ENCODE measurements at regions not wholly inside any gene's neighbourhood (a gene's known extent, or its start where the extent isn't known, plus 50 kb on each side); places are given as distances from the start of the nearest gene placed in this dataset.
"Not testable (repeated sequence)": the region's sequence is repeated elsewhere in the genome, so short reads cannot be mapped to it uniquely, and the experiment has no call there.

DNA sequence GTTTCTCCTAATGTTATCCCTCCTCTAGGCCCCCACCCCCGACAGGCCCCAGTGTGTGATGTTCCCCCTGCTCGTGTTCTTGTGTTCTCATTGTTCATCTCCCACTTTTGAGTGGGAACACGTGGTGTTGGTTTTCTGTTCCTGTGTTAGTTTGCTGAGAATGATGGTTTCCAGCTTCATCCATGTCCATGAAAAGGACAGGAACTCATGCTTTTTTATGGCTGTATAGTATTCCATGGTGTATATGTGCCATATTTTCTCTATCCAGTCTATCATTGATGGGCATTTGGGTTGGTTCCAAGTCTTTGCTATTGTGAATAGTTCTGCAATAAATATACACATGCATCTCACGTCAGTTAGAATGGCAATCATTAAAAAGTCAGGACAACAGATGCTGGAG, 305.9 kb downstream of the MED10 start:
- not testable (repeated sequence) for H3K27ac ChIP-seq (ENCODE audit: low read depth, low read length); H3K27me3 ChIP-seq (ENCODE audit: control insufficient read depth, insufficient read depth, low read length); H3K36me3 ChIP-seq (ENCODE audit: control insufficient read depth, insufficient read depth, low read length); H3K9ac ChIP-seq (ENCODE audit: low read length); H3K4me3 ChIP-seq (ENCODE audit: low read depth, low read length); H3K4me1 ChIP-seq (ENCODE audit: control insufficient read depth, insufficient read depth, low read length); H3K9me3 ChIP-seq (ENCODE audit: control insufficient read depth, insufficient read depth, low read depth, low read length)

DNA sequence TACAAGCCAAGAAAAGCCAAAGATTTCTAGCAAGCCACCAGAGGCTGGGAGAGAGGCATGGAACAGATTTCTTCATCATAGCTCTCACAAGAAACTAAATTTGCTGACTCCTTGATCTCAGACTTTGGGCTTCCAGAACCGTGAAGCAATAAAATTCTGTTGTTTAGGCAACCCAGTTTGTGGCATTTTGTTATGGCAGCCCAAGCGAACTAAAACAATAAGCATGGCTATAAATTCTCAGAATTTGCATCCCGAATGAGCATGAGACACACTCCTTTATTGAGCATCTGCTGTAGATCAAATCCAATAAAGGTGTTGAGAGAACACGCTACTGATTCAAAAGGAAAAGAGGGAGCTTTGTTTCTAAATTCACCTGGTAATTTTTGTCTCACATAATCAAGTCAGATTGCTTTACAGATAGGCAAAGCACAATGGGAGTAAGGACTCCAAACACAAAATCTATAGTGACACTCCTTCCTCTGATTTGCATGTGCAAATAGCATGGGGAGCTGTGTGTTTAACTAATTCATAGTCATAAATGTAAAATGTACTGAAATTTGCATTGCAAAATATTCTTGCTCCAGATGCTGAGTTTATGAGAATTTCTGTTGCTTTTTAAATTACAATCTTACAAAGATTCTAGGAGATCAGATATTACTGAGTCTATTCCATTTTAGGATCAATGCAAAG, 308.7 kb downstream of the MED10 start:
- no peak overlapping the region for H3K27ac ChIP-seq (ENCODE audit: low read depth, low read length)
- no peaks in the 10 kb centered on the region for H3K27me3 ChIP-seq (ENCODE audit: control insufficient read depth, insufficient read depth, low read length)
- no peak overlapping the region for H3K9ac ChIP-seq (ENCODE audit: low read length)
- H3K36me3 ChIP-seq (ENCODE audit: control insufficient read depth, insufficient read depth, low read length) = no peaks in the 10 kb centered on the region
- 0 out of 2 replicates have a peak, but pooled peaks cover 3% of the 10 kb centered on the region for H3K9me3 ChIP-seq (ENCODE audit: control insufficient read depth, insufficient read depth, low read depth, low read length)
- no peak overlapping the region for H3K4me3 ChIP-seq (ENCODE audit: low read depth, low read length)
- peaks cover 9% of the 10 kb centered on the region; the same call in 1 of the 2 replicates for H3K4me1 ChIP-seq (ENCODE audit: control insufficient read depth, insufficient read depth, low read length)

DNA sequence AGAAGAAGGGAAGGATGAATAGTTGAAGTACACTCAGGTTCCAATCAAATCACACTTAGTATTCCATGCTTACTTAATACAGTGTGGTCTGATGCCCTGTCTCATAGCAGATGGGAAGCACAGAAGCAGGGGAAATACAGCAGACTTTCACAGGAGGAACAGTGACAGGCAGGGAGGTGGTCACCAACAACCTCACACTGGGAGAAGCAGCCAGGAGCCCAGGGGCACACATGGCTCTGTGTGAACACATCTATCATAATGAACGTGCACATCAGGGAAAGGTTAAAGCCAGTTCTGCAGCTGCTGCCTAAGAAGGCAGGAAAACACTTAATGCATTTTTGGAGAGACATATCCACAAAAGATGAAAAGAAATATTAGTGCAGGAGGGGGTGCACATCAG, 312.3 kb downstream of the MED10 start:
- Histone ChIP-seq H3K27ac (ENCODE audit: low read depth, low read length) (no peak overlapping the region), H3K4me1 (ENCODE audit: control insufficient read depth, insufficient read depth, low read length) (peaks cover 9% of the 10 kb centered on the region; the same call in 1 of the 2 replicates), H3K9me3 (ENCODE audit: control insufficient read depth, insufficient read depth, low read depth, low read length) (0 out of 2 replicates have a peak, but pooled peaks cover 3% of the 10 kb centered on the region), H3K27me3 (ENCODE audit: control insufficient read depth, insufficient read depth, low read length) (no peaks in the 10 kb centered on the region), H3K36me3 (ENCODE audit: control insufficient read depth, insufficient read depth, low read length) (no peaks in the 10 kb centered on the region), H3K4me3 (ENCODE audit: low read depth, low read length) (no peak overlapping the region), H3K9ac (ENCODE audit: low read length) (no peak overlapping the region)

DNA sequence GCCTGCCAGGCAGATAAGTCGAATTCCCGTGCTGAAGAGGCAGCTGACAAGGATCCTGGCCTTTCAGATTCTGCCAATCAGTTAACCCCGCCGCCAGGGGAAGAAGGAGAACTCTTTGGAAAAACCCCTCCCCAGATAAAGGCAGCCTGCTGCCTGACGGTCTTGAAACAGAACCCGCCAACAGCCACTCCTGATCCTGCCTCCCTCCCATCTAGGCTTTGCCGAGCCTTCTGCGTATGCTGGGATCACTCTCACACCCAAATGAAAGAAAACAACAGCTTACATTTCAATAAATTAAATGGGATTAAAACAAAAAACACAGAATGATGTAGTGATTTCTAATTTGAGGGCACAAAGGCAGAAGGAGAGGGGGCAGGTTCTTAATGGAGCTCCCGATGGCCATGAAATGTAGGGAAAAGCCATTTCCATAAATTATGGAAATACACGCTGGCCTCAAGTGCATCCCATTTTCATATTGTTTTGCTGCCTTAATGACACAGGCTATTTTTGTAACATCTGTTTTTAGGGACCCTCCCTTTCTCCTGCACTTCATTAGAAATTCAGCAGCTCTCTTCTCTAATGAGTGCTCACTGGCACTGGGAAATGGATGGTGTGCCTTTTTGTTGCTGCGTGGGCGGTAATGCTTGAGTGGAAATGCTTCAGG, 319.1 kb downstream of the MED10 start:
- Histone ChIP-seq H3K4me3 (ENCODE audit: low read depth, low read length) (no peak overlapping the region), H3K27me3 (ENCODE audit: control insufficient read depth, insufficient read depth, low read length) (no peaks in the 10 kb centered on the region), H3K36me3 (ENCODE audit: control insufficient read depth, insufficient read depth, low read length) (no peaks in the 10 kb centered on the region), H3K9me3 (ENCODE audit: control insufficient read depth, insufficient read depth, low read depth, low read length) (no peaks in the 10 kb centered on the region), H3K27ac (ENCODE audit: low read depth, low read length) (no peak overlapping the region), H3K4me1 (ENCODE audit: control insufficient read depth, insufficient read depth, low read length) (no peaks in the 10 kb centered on the region), H3K9ac (ENCODE audit: low read length) (no peak overlapping the region)

DNA sequence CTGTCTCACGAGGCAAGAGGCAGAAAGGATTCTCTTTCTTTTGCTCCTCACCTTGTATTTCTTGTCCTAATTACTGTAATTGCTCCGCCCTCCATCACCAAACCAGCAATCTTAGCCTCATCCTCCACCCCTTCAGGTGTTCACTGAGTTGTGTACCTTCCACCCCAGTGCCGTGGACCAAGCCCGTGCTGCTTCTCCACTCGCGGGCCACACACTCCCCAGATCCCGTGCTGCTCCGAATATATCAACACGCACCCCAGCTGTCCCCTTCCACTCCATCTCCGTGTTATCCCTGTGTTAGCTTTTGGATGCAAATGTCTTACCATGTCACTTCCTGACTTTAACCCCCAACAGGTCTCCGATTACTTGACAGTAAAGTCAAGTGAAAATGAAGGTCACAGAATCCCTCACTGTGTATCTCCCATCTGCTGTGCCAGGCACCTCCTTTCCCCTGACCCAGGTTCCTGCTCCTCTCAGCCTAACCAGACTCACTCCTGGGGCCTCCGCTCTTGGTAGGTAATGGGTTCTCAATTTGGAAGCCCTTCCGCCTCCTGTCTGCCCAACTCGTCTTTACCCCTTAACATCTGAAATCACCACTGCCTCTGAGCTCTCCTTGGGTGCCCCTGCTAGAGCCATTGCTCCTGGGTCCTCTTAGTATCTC, 320.2 kb downstream of the MED10 start:
- Histone ChIP-seq H3K9ac (ENCODE audit: low read length) (no peak overlapping the region), H3K27me3 (ENCODE audit: control insufficient read depth, insufficient read depth, low read length) (no peaks in the 10 kb centered on the region), H3K27ac (ENCODE audit: low read depth, low read length) (no peak overlapping the region), H3K4me1 (ENCODE audit: control insufficient read depth, insufficient read depth, low read length) (no peaks in the 10 kb centered on the region), H3K36me3 (ENCODE audit: control insufficient read depth, insufficient read depth, low read length) (no peaks in the 10 kb centered on the region), H3K4me3 (ENCODE audit: low read depth, low read length) (no peak overlapping the region), H3K9me3 (ENCODE audit: control insufficient read depth, insufficient read depth, low read depth, low read length) (no peaks in the 10 kb centered on the region)

DNA sequence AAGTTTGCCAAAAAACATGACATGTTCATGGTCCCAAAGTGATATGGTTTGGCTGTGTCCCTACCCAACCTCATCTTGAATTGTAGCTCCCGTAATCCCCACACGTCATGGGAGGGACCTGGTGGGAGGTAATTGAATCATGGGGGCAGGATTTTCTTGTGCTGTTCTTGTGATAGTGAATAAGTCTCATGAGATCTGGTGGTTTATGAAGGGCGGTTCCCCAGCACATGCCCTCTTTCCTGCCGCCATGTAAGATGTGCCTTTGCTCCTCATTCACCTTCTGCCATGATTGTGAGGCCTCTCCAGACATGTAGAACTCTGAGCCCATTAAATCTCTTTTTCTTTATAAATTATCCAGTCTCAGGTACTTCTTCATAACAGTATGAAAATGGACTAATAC, 322.1 kb downstream of the MED10 start:
- Histone ChIP-seq H3K4me3 (ENCODE audit: low read depth, low read length) (no peak overlapping the region), H3K36me3 (ENCODE audit: control insufficient read depth, insufficient read depth, low read length) (no peaks in the 10 kb centered on the region), H3K4me1 (ENCODE audit: control insufficient read depth, insufficient read depth, low read length) (no peaks in the 10 kb centered on the region), H3K9ac (ENCODE audit: low read length) (no peak overlapping the region), H3K27ac (ENCODE audit: low read depth, low read length) (no peak overlapping the region), H3K27me3 (ENCODE audit: control insufficient read depth, insufficient read depth, low read length) (no peaks in the 10 kb centered on the region), H3K9me3 (ENCODE audit: control insufficient read depth, insufficient read depth, low read depth, low read length) (no peaks in the 10 kb centered on the region)

DNA sequence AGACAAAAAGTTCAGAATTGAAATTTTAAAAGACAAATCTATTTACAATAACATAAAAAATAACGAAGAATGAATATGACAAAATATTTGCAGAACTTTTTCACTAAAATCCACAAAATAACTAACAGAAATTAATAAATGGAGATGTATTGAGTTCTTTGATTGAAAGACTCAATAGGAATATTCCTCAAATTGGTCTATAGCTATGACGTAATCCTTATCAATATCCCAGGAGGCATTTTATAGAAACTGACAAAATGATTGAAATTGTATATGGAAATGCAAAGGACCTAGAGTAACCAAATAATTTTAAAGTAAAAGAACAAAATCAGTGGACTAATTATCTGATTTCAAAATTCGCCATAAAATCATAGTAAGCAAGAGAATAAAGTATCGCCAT, 328.7 kb downstream of the MED10 start:
- no peaks in the 10 kb centered on the region for H3K27me3 ChIP-seq (ENCODE audit: control insufficient read depth, insufficient read depth, low read length)
- no peaks in the 10 kb centered on the region for H3K36me3 ChIP-seq (ENCODE audit: control insufficient read depth, insufficient read depth, low read length)
- no peak overlapping the region for H3K4me3 ChIP-seq (ENCODE audit: low read depth, low read length)

DNA sequence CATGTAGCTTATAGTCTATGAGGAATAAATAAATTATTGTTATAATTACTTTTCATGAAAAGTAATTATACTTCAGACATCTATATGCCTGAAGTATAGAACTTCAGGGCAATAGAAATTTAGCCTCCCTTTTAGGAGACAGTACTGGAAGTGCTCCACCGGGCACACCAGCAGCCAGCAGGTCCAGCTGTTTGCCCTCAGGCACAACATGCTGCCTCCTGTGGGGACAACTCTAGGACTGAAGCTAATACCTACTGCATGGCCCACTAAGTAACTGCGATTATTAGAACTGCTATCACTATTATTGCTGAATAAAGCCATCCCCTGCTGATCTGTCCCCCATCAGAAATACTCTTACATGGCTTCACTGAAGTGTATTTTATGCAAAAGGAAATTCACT, 329.6 kb downstream of the MED10 start:
- Histone ChIP-seq H3K9ac (ENCODE audit: low read length) (no peak overlapping the region), H3K27ac (ENCODE audit: low read depth, low read length) (no peak overlapping the region), H3K36me3 (ENCODE audit: control insufficient read depth, insufficient read depth, low read length) (no peaks in the 10 kb centered on the region), H3K9me3 (ENCODE audit: control insufficient read depth, insufficient read depth, low read depth, low read length) (no peaks in the 10 kb centered on the region), H3K27me3 (ENCODE audit: control insufficient read depth, insufficient read depth, low read length) (no peaks in the 10 kb centered on the region), H3K4me3 (ENCODE audit: low read depth, low read length) (no peak overlapping the region), H3K4me1 (ENCODE audit: control insufficient read depth, insufficient read depth, low read length) (no peaks in the 10 kb centered on the region)

More for the DNA sequence above, 328.7 kb downstream of the MED10 start:
- Histone ChIP-seq H3K4me1 (ENCODE audit: control insufficient read depth, insufficient read depth, low read length) (no peaks in the 10 kb centered on the region), H3K9ac (ENCODE audit: low read length) (no peak overlapping the region), H3K27ac (ENCODE audit: low read depth, low read length) (no peak overlapping the region), H3K9me3 (ENCODE audit: control insufficient read depth, insufficient read depth, low read depth, low read length) (no peaks in the 10 kb centered on the region)

DNA sequence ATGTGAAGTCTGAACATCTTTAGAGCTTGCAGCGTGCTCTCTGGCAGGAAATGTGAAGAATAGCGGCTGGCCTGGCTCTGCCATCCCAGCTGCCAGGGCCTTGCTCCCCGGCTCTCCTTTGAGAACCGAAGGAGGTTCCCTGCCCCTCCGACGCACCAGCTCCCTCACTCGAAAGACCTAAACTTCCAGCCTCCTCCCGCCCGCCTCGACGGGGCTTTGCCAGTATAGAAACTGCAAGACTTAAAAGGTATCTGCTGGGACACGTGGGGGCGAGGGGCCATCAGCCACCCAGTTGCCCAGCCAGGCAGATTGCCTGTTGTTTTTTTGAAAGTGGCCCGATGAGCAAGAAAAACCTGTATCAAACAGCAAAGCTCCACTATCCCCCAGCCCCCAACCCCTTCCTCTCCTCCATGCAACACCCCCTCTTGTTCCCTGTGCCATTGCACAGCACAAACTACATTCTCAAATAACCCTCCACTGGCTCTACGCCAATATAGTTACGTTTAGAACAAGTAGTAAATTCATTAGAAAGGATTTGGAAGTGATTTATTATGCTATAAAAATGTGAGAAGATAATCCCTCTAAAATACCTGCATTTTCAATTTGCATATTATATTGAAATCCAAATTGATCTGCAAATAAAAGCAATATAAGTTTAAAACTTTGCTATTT, 331.9 kb downstream of the MED10 start:
- no peak overlapping the region for H3K27ac ChIP-seq (ENCODE audit: low read depth, low read length)
- H3K27me3 ChIP-seq (ENCODE audit: control insufficient read depth, insufficient read depth, low read length) = no peaks in the 10 kb centered on the region
- H3K9me3 ChIP-seq (ENCODE audit: control insufficient read depth, insufficient read depth, low read depth, low read length) = no peaks in the 10 kb centered on the region
- H3K9ac ChIP-seq (ENCODE audit: low read length) = no peak overlapping the region
- no peaks in the 10 kb centered on the region for H3K4me1 ChIP-seq (ENCODE audit: control insufficient read depth, insufficient read depth, low read length)
- H3K36me3 ChIP-seq (ENCODE audit: control insufficient read depth, insufficient read depth, low read length) = no peaks in the 10 kb centered on the region
- no peak overlapping the region for H3K4me3 ChIP-seq (ENCODE audit: low read depth, low read length)

DNA sequence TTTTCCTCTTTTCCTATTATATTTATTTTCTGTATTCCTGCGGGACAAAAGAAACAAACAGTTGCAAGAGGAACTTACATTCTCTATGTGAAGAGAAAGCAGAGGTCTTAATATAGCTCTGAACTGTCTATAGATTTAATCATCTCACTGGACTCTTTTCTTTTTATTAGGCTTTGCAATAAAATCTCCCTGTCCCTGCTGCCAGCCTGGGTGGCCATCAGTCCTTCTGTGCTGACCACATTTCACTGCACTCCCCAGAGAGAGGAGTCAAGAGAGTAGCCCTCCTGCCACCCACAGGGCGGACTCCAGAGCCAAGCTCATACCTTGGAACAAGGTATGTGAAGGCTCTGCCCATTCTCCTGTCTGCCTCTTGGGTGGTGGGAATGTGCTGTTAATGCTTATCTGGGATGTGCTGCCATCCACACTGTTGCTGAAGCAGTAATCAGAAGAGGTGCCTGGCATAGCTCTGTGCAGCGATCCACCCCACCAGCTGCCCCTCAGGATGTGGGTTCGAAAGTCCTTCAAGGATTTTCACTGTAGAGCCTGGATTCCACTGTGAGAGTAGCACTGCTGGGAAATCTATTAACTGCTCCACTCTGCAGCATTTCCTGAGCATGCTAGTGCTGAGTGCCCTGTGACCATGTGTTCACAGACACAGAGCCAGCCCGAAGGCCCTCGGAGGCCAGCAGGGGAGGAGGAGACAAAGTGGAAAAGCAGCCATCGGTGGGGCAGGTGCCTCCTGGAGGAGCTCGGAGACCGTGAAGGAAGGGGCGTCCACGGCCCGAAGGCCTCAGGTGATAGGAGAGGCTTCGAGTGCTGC, 334.6 kb downstream of the MED10 start:
- no peak overlapping the region for H3K27ac ChIP-seq (ENCODE audit: low read depth, low read length)
- H3K27me3 ChIP-seq (ENCODE audit: control insufficient read depth, insufficient read depth, low read length) = no peaks in the 10 kb centered on the region
- H3K4me3 ChIP-seq (ENCODE audit: low read depth, low read length) = no peak overlapping the region
- no peaks in the 10 kb centered on the region for H3K36me3 ChIP-seq (ENCODE audit: control insufficient read depth, insufficient read depth, low read length)
- H3K4me1 ChIP-seq (ENCODE audit: control insufficient read depth, insufficient read depth, low read length) = no peaks in the 10 kb centered on the region
- no peaks in the 10 kb centered on the region for H3K9me3 ChIP-seq (ENCODE audit: control insufficient read depth, insufficient read depth, low read depth, low read length)
- H3K9ac ChIP-seq (ENCODE audit: low read length) = no peak overlapping the region
